Gastrocnemius medialis (tissue), 4 donors: ENCODE measurements at regions not wholly inside any gene's neighbourhood (a gene's known extent, or its start where the extent isn't known, plus 50 kb on each side); places are given as distances from the start of the nearest gene placed in this dataset.

ENCODE experiments used
- CTCF ChIP-seq, 5 experiments: fragments of 450-650 bp in 3 of 5; fragments of 200-600 bp in 2 of 5; sonication (generic) in 2 of 5; IDR thresholded peaks in 4 of 5; conservative IDR thresholded peaks in 1 of 5; 1 replicate in 4 of 5; 2 replicates in 1 of 5; pipeline ENCODE4 v1.5.1; 2016 to 2019; ENCODE audit warnings: antibody characterized with exemption in 5 of 5, mild to moderate bottlenecking in 3 of 5, moderate library complexity in 3 of 5
- POLR2A ChIP-seq, 2 donors: fragments of 450-650 bp; IDR thresholded peaks; one replicate each; pipeline ENCODE4 v1.6.1; 2017; ENCODE audit warnings: antibody characterized with exemption in 2 of 2, mild to moderate bottlenecking in 2 of 2, moderate library complexity in 2 of 2

DNA sequence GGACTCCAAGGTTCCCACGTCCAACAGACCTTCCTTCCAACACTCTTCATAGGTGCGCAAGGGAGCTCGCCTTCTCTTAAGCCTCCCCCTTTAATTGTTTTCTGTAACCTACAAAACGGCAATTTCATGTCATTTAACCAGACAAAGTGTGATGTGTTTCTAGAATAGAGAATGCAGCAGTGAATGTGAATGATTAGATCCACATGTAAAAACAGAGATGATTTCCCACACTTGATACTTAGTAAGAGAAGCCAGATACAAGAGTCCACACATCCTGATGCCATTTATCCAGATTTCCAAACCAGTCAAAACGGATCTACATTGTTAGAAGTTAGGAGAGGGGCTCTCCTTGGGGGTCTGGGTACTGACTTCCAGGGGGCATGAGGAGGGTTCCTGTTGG is 89.3 kb downstream of the IRF8 start:
- TF ChIP-seq CTCF (IDR thresholded peaks at IDR 0.05 in 4 of 5, conservative IDR thresholded peaks at IDR 0.05 in 1 of 5) = no peak
- no peak for TF ChIP-seq POLR2A (IDR thresholded peaks at IDR 0.05)
